ENCODE measurements at regions not wholly inside any gene's neighbourhood (a gene's known extent, or its start where the extent isn't known, plus 50 kb on each side); places are given as distances from the start of the nearest gene placed in this dataset.

DNA sequence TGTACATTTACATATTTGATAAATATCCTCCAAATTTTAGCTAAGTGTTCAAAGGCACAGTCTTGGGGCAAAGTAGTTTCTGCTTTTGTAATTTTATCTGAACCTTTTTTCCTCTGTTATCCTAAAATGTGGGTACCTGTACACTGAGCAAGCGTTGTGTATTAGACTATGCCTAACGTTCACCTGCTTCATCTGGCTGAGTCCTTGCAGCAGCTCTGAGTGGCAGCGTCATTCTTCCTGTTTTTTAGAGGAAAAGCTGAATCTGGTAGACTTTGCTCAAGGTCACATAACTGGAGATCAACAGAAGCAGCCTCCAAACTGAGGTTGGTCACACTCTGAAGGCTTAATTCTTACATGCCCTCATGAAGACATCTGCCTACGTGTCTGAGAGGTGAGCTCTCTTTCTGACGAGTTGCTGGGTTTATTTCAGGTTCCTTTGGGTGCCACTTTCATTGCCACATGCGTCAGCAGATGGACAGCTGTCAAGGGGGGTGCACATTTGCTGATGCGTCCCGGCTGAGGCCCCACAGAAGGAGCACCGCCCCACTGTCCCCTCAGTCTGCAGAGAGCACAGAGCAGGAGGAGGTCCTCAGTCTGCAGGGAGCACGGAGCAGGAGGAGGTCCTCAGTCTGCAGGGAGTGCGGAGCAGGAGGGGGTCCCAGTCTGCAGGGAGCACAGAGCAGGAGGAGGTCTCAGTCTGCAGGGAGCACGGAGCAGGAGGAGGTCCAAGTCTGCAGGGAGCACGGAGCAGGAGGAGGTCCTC is 406.5 kb upstream of the SHH start (continued):
- TF ChIP-seq, protein P1, sequence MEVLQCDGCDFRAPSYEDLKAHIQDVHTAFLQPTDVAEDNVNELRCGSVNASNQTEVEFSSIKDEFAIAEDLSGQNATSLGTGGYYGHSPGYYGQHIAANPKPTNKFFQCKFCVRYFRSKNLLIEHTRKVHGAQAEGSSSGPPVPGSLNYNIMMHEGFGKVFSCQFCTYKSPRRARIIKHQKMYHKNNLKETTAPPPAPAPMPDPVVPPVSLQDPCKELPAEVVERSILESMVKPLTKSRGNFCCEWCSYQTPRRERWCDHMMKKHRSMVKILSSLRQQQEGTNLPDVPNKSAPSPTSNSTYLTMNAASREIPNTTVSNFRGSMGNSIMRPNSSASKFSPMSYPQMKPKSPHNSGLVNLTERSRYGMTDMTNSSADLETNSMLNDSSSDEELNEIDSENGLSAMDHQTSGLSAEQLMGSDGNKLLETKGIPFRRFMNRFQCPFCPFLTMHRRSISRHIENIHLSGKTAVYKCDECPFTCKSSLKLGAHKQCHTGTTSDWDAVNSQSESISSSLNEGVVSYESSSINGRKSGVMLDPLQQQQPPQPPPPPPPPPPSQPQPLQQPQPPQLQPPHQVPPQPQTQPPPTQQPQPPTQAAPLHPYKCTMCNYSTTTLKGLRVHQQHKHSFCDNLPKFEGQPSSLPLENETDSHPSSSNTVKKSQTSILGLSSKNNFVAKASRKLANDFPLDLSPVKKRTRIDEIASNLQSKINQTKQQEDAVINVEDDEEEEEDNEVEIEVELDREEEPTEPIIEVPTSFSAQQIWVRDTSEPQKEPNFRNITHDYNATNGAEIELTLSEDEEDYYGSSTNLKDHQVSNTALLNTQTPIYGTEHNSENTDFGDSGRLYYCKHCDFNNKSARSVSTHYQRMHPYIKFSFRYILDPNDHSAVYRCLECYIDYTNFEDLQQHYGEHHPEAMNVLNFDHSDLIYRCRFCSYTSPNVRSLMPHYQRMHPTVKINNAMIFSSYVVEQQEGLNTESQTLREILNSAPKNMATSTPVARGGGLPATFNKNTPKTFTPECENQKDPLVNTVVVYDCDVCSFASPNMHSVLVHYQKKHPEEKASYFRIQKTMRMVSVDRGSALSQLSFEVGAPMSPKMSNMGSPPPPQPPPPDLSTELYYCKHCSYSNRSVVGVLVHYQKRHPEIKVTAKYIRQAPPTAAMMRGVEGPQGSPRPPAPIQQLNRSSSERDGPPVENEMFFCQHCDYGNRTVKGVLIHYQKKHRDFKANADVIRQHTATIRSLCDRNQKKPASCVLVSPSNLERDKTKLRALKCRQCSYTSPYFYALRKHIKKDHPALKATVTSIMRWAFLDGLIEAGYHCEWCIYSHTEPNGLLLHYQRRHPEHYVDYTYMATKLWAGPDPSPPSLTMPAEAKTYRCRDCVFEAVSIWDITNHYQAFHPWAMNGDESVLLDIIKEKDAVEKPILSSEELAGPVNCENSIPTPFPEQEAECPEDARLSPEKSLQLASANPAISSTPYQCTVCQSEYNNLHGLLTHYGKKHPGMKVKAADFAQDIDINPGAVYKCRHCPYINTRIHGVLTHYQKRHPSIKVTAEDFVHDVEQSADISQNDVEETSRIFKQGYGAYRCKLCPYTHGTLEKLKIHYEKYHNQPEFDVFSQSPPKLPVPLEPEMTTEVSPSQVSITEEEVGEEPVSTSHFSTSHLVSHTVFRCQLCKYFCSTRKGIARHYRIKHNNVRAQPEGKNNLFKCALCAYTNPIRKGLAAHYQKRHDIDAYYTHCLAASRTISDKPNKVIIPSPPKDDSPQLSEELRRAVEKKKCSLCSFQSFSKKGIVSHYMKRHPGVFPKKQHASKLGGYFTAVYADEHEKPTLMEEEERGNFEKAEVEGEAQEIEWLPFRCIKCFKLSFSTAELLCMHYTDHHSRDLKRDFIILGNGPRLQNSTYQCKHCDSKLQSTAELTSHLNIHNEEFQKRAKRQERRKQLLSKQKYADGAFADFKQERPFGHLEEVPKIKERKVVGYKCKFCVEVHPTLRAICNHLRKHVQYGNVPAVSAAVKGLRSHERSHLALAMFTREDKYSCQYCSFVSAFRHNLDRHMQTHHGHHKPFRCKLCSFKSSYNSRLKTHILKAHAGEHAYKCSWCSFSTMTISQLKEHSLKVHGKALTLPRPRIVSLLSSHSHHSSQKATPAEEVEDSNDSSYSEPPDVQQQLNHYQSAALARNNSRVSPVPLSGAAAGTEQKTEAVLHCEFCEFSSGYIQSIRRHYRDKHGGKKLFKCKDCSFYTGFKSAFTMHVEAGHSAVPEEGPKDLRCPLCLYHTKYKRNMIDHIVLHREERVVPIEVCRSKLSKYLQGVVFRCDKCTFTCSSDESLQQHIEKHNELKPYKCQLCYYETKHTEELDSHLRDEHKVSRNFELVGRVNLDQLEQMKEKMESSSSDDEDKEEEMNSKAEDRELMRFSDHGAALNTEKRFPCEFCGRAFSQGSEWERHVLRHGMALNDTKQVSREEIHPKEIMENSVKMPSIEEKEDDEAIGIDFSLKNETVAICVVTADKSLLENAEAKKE (CRISPR knock-in tag; IDR thresholded peaks at IDR 0.05) = no peak
- no peak for TF ChIP-seq JUNB (IDR thresholded peaks at IDR 0.05; ENCODE audit: unreplicated experiment)
- TF ChIP-seq, protein P2, sequence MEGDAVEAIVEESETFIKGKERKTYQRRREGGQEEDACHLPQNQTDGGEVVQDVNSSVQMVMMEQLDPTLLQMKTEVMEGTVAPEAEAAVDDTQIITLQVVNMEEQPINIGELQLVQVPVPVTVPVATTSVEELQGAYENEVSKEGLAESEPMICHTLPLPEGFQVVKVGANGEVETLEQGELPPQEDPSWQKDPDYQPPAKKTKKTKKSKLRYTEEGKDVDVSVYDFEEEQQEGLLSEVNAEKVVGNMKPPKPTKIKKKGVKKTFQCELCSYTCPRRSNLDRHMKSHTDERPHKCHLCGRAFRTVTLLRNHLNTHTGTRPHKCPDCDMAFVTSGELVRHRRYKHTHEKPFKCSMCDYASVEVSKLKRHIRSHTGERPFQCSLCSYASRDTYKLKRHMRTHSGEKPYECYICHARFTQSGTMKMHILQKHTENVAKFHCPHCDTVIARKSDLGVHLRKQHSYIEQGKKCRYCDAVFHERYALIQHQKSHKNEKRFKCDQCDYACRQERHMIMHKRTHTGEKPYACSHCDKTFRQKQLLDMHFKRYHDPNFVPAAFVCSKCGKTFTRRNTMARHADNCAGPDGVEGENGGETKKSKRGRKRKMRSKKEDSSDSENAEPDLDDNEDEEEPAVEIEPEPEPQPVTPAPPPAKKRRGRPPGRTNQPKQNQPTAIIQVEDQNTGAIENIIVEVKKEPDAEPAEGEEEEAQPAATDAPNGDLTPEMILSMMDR (conservative IDR thresholded peaks at IDR 0.05; ENCODE audit: low read depth in 2 of 2) = no peak
- TF ChIP-seq, protein P3, sequence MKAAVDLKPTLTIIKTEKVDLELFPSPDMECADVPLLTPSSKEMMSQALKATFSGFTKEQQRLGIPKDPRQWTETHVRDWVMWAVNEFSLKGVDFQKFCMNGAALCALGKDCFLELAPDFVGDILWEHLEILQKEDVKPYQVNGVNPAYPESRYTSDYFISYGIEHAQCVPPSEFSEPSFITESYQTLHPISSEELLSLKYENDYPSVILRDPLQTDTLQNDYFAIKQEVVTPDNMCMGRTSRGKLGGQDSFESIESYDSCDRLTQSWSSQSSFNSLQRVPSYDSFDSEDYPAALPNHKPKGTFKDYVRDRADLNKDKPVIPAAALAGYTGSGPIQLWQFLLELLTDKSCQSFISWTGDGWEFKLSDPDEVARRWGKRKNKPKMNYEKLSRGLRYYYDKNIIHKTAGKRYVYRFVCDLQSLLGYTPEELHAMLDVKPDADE (IDR thresholded peaks at IDR 0.05) = no peak

DNA sequence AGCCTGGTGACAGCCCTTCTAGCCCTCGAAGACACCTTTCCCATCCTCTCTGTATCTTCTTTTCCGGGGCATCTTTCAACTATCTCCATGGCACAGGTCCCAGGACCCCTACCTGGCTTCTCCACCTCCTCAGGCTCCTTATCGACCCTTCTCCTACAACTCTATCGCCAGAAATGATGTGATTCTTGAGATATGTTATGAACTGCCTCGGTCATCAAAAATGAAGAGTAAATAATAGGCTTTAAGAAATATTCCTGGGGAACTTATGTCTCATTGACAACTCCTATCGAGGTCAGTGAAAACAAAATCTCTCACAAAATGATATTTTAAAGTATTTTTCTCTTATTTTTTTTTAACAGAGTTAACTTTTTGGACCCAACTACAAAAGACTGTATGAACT is 405.5 kb upstream of the SHH start:
- Histone ChIP-seq H3K79me2 (replicated peaks; ENCODE audit: insufficient read depth) (no peaks in the 10 kb centered on the region), H2AFZ (no peak overlapping the region), H4K20me1 (replicated peaks; ENCODE audit: insufficient read depth) (no peaks in the 10 kb centered on the region), H3K4me1 (ENCODE audit: insufficient read depth) (no peaks in the 10 kb centered on the region), H3K27me3 (ENCODE audit: insufficient read depth) (no peaks in the 10 kb centered on the region), H3K27ac (ENCODE audit: low read depth) (no peak overlapping the region), H3K4me2 (no peak overlapping the region), H3K36me3 (ENCODE audit: insufficient read depth) (no peaks in the 10 kb centered on the region), H3K4me3 (no peak overlapping the region), H3F3A (replicated peaks; ENCODE audit: low read depth) (no peaks in the 10 kb centered on the region), H3K9me2 (ENCODE audit: insufficient read depth) (no peaks in the 10 kb centered on the region)
- Mint-ChIP-seq H3K27ac (no peak overlapping the region), H3K27me3 (ENCODE audit: insufficient read depth, low read depth, poor library complexity) (peaks cover 6% of the 10 kb centered on the region), H3K9me3 (no peaks in the 10 kb centered on the region), H3K36me3 (ENCODE audit: low read depth) (no peaks in the 10 kb centered on the region), H3K4me1 (0 out of 3 replicates have a peak, but pooled peaks cover 2% of the 10 kb centered on the region), H3K4me3 (no peak overlapping the region)
- DNase-seq (ENCODE audit: low spot score) (no peak), ATAC-seq (no peak)
- TF ChIP-seq STAT1 (IDR thresholded peaks at IDR 0.05; ENCODE audit: unreplicated experiment) (no peak), POLR2AphosphoS5 (IDR thresholded peaks at IDR 0.05; ENCODE audit: low read depth) (no peak), NANOG (IDR thresholded peaks at IDR 0.05; ENCODE audit: borderline replicate concordance) (no peak)

All from GM23338 (cell line).